GM21723 (cell line): ENCODE measurements at regions not wholly inside any gene's neighbourhood (a gene's known extent, or its start where the extent isn't known, plus 50 kb on each side); places are given as distances from the start of the nearest gene placed in this dataset.

Experiments
- ATAC-seq: cut with Tn5 transposase; IDR thresholded peaks from one replicate; pipeline ENCODE4 v1.9.1; 2021; ENCODE audit warnings: mild to moderate bottlenecking, moderate library complexity; ENCODE audit not compliant: unreplicated experiment

- ATAC-seq, result no peak
These were observed 641.6 kb upstream of the ADGRL4 start for GRCh38 chr1:79648126-79648525.

GRCh38 chr1:79646880-79647279 is 640.4 kb upstream of the ADGRL4 start:
- no peak for ATAC-seq

- ATAC-seq, result peak; percentile 47
These were observed 631.9 kb upstream of the ADGRL4 start for GRCh38 chr1:79638382-79638781.

- ATAC-seq, result no peak
These were observed 626.9 kb upstream of the ADGRL4 start for GRCh38 chr1:79633456-79633855.

- ATAC-seq, result no peak
These were observed 622.9 kb upstream of the ADGRL4 start for GRCh38 chr1:79629414-79629813.

- no peak for ATAC-seq
These were observed 611.2 kb upstream of the ADGRL4 start for GRCh38 chr1:79617777-79618176.

- ATAC-seq, result no peak
These were observed 608.2 kb upstream of the ADGRL4 start for GRCh38 chr1:79614762-79615161.

- no peak for ATAC-seq
These were observed 607.6 kb upstream of the ADGRL4 start for GRCh38 chr1:79614106-79614505.

GRCh38 chr1:79613046-79613445 is 606.5 kb upstream of the ADGRL4 start:
- ATAC-seq, result no peak

GRCh38 chr1:79604490-79605198 is 598.1 kb upstream of the ADGRL4 start:
- ATAC-seq, result no peak

GRCh38 chr1:79603843-79604242 is 597.3 kb upstream of the ADGRL4 start:
- no peak for ATAC-seq

GRCh38 chr1:79599257-79599656 is 592.7 kb upstream of the ADGRL4 start:
- ATAC-seq, result no peak

GRCh38 chr1:79595931-79596330 is 589.4 kb upstream of the ADGRL4 start:
- ATAC-seq, result no peak

- ATAC-seq, result no peak
These were observed 587.7 kb upstream of the ADGRL4 start for GRCh38 chr1:79594121-79594698.

- no peak for ATAC-seq
These were observed 586.2 kb upstream of the ADGRL4 start for GRCh38 chr1:79592707-79593106.

- ATAC-seq, result no peak
These were observed 582.2 kb upstream of the ADGRL4 start for GRCh38 chr1:79588719-79589118.

GRCh38 chr1:79587229-79587628 is 580.7 kb upstream of the ADGRL4 start:
- no peak for ATAC-seq

GRCh38 chr1:79585801-79586200 is 579.3 kb upstream of the ADGRL4 start:
- ATAC-seq, result no peak

- ATAC-seq, result no peak
These were observed 568.9 kb upstream of the ADGRL4 start for GRCh38 chr1:79575424-79575823.

GRCh38 chr1:79568411-79568810 is 561.9 kb upstream of the ADGRL4 start:
- ATAC-seq, result no peak

GRCh38 chr1:79561521-79561978 is 555.0 kb upstream of the ADGRL4 start:
- ATAC-seq, result no peak

- ATAC-seq, result no peak
These were observed 549.7 kb upstream of the ADGRL4 start for GRCh38 chr1:79556189-79556588.

- ATAC-seq, result no peak
These were observed 548.2 kb upstream of the ADGRL4 start for GRCh38 chr1:79554688-79555087.
